B cell (primary cell): ENCODE measurements at regions not wholly inside any gene's neighbourhood (a gene's known extent, or its start where the extent isn't known, plus 50 kb on each side); places are given as distances from the start of the nearest gene placed in this dataset.

Experiments
- ATAC-seq: fragments of 200-7000 bp; cut with Tn5 transposase; one replicate; pipeline ENCODE4 v1.10.0; 2021; ENCODE audit warnings: low read depth, mild to moderate bottlenecking, moderate number of reproducible peaks, moderate library complexity
- CTCF ChIA-PET: fragments of 350-600 bp; sonication (Branson Sonifier 250); formaldehyde crosslinking; loops from one replicate; lab custom pipeline; 2021; ENCODE audit warnings: antibody characterized with exemption, inconsistent platforms; lab: Charles Lee
- POLR2A ChIA-PET: fragments of 350-600 bp; sonication (Branson Sonifier 250); formaldehyde crosslinking; loops from one replicate; lab custom pipeline; 2021; ENCODE audit warnings: antibody characterized with exemption; lab: Charles Lee
- DNase-seq: peaks from one replicate; pipeline ENCODE4 v3.0.0; 2013
- H2AFZ ChIP-seq: 2 replicates; pipeline ENCODE4 v1.6.1; 2012; ENCODE audit warnings: mild to moderate bottlenecking, low read depth, low read length; ENCODE audit not compliant: insufficient read depth, poor library complexity, severe bottlenecking
- H3K27ac ChIP-seq, 2 donors: 1 replicate in 1 of 2; 2 replicates in 1 of 2; pipeline ENCODE4 v1.5.1; 2012 to 2013; ENCODE audit warnings: low read length in 2 of 2, mild to moderate bottlenecking in 2 of 2, moderate library complexity in 1 of 2
- H3K27me3 ChIP-seq, 4 experiments: fragments of 200-600 bp in 1 of 4; sonication (generic) in 1 of 4; replicated peaks in 1 of 4; 1 replicate in 2 of 4; 2 replicates in 2 of 4; pipeline versions ENCODE4 v1.6.1 to v1.7.0; 2013 to 2016; ENCODE audit warnings: low read length in 3 of 4, mild to moderate bottlenecking in 2 of 4, mixed read lengths in 1 of 4, moderate library complexity in 1 of 4; ENCODE audit not compliant: insufficient read depth in 4 of 4, control insufficient read depth in 3 of 4; ENCODE audit errors: control extremely low read depth in 1 of 4
- H3K36me3 ChIP-seq, 2 experiments: replicated peaks in 1 of 2; 1 replicate in 1 of 2; 2 replicates in 1 of 2; pipeline versions ENCODE4 v1.6.1 to v1.7.1; 2013; ENCODE audit warnings: low read length in 1 of 2; ENCODE audit not compliant: insufficient read depth in 2 of 2, control insufficient read depth in 1 of 2; ENCODE audit errors: control extremely low read depth in 1 of 2, extremely low read depth in 1 of 2
- H3K4me1 ChIP-seq, 2 donors: fragments of 200-600 bp in 1 of 2; sonication (generic) in 1 of 2; 1 replicate in 1 of 2; 2 replicates in 1 of 2; pipeline versions ENCODE4 v1.5.1 to v1.6.1; 2013 to 2017; ENCODE audit warnings: low read length in 2 of 2; ENCODE audit not compliant: control insufficient read depth in 2 of 2, insufficient read depth in 2 of 2
- H3K4me2 ChIP-seq: replicated peaks from 2 replicates; pipeline ENCODE3; 2012; ENCODE audit warnings: mild to moderate bottlenecking, low read depth, low read length; ENCODE audit not compliant: poor library complexity, severe bottlenecking
- H3K4me3 ChIP-seq, 5 experiments: fragments of 200-600 bp in 1 of 5; sonication (generic) in 1 of 5; 1 replicate in 3 of 5; 2 replicates in 2 of 5; pipeline versions ENCODE4 v1.5.1 to v1.7.0; 2011 to 2016; ENCODE audit warnings: low read length in 4 of 5, mild to moderate bottlenecking in 4 of 5, low read depth in 2 of 5, control low read depth in 1 of 5, moderate library complexity in 1 of 5; ENCODE audit not compliant: insufficient read depth in 1 of 5; ENCODE audit errors: control extremely low read depth in 1 of 5, extremely low read depth in 1 of 5
- H3K79me2 ChIP-seq: fragments of 200-600 bp; sonication (generic); one replicate; pipeline ENCODE4 v1.6.0; 2016; ENCODE audit warnings: low read length; ENCODE audit not compliant: control insufficient read depth, insufficient read depth
- H3K9ac ChIP-seq: fragments of 200-600 bp; sonication (generic); 2 replicates; pipeline ENCODE4 v1.6.1; 2017; ENCODE audit warnings: mild to moderate bottlenecking, low read length, moderate library complexity
- H3K9me3 ChIP-seq, 3 donors: one replicate each; pipeline versions ENCODE4 v1.6.1 to v1.7.1; 2013; ENCODE audit warnings: low read length in 2 of 3; ENCODE audit not compliant: control insufficient read depth in 2 of 3, insufficient read depth in 1 of 3; ENCODE audit errors: control extremely low read depth in 1 of 3
- H4K20me1 ChIP-seq: 2 replicates; pipeline ENCODE4 v1.6.0; 2012; ENCODE audit warnings: mild to moderate bottlenecking, low read length; ENCODE audit not compliant: insufficient read depth, control insufficient read depth, poor library complexity, severe bottlenecking
- H3K27ac Mint-ChIP-seq: one replicate; pipeline ENCODE4 v1.8.0; 2021; ENCODE audit warnings: mixed read lengths
- H3K27me3 Mint-ChIP-seq: one replicate; pipeline ENCODE4 v1.8.0; 2021; ENCODE audit warnings: mixed read lengths
- H3K4me1 Mint-ChIP-seq: one replicate; pipeline ENCODE4 v1.8.0; 2021; ENCODE audit warnings: mixed read lengths
- H3K4me3 Mint-ChIP-seq: one replicate; pipeline ENCODE4 v1.8.0; 2021; ENCODE audit warnings: mixed read lengths
- H3K9me3 Mint-ChIP-seq: one replicate; pipeline ENCODE4 v1.8.0; 2022; ENCODE audit warnings: mixed read lengths; ENCODE audit not compliant: insufficient read depth
- EZH2 ChIP-seq: IDR thresholded peaks from 2 replicates; pipeline ENCODE4 v1.6.1; 2012; ENCODE audit warnings: borderline replicate concordance, low read depth, mild to moderate bottlenecking, moderate library complexity, low read length; ENCODE audit not compliant: insufficient read depth, poor library complexity, severe bottlenecking
- WGBS: methylation state at CpG from one replicate; pipeline ENCODE4 v1.1.5; 2013; ENCODE audit warnings: missing lambda C conversion rate; ENCODE audit not compliant: insufficient coverage; 5-methylcytosine and 5-hydroxymethylcytosine counted together
- intact Hi-C: fragments of 100-400 bp; cut with micrococcal nuclease; formaldehyde crosslinking; loops from one replicate; pipeline ENCODE4 v1.10.0; 2022
- TF ChIP-seq, protein P1 (sequence below): fragments of 200-600 bp; IDR thresholded peaks from one replicate; pipeline ENCODE4 v1.8.0; 2022; ENCODE audit warnings: antibody characterized with exemption, mild to moderate bottlenecking

DNA sequence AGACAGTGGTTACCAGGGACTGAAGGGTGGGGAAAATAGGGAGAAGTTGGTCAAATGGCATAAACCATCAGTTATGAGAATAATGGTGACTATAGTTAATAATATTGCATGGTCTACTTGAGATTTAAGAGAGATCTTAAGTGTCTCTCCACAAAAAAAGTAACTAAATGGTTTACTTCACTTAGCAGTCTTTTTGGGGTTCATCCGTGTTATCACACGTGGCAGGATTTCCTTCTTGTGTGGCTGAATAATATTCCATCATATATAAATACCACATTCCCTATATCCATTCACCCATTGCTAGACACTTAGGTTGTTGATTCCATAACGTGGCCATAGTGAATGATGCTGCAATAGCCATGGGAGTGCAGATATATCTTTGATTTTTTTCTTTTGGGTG is 967.0 kb downstream of the UQCRFS1 start:
- no CpG with 5 or more reads among the region's 3 CpGs for WGBS
- Histone ChIP-seq H3K27ac (no peak overlapping the region), H3K9me3 (peaks cover 0 to 3% (median 0%) of the 10 kb centered on the region in 3 donors), H3K36me3 (no peaks in the 10 kb centered on the region), H2AFZ (no peak overlapping the region), H3K79me2 (no peaks in the 10 kb centered on the region), H3K4me2 (no peak overlapping the region), H3K4me1 (no peaks in the 10 kb centered on the region), H3K9ac (no peak overlapping the region), H4K20me1 (no peaks in the 10 kb centered on the region), H3K27me3 (no peaks in the 10 kb centered on the region), H3K4me3 (no peak overlapping the region)
- DNase-seq (no peak), ATAC-seq (no peak)
- H3K4me3 Mint-ChIP-seq = no peak overlapping the region
- H3K27ac Mint-ChIP-seq = no peak overlapping the region
- no peaks in the 10 kb centered on the region for H3K4me1 Mint-ChIP-seq
- H3K27me3 Mint-ChIP-seq = no peaks in the 10 kb centered on the region
- H3K9me3 Mint-ChIP-seq = no peaks in the 10 kb centered on the region
- CTCF ChIA-PET = no interaction called here
- POLR2A ChIA-PET = no interaction called here
- TF ChIP-seq, protein P1, sequence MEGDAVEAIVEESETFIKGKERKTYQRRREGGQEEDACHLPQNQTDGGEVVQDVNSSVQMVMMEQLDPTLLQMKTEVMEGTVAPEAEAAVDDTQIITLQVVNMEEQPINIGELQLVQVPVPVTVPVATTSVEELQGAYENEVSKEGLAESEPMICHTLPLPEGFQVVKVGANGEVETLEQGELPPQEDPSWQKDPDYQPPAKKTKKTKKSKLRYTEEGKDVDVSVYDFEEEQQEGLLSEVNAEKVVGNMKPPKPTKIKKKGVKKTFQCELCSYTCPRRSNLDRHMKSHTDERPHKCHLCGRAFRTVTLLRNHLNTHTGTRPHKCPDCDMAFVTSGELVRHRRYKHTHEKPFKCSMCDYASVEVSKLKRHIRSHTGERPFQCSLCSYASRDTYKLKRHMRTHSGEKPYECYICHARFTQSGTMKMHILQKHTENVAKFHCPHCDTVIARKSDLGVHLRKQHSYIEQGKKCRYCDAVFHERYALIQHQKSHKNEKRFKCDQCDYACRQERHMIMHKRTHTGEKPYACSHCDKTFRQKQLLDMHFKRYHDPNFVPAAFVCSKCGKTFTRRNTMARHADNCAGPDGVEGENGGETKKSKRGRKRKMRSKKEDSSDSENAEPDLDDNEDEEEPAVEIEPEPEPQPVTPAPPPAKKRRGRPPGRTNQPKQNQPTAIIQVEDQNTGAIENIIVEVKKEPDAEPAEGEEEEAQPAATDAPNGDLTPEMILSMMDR = no peak
- no peak for TF ChIP-seq EZH2
- intact Hi-C loops = no loop called here

DNA sequence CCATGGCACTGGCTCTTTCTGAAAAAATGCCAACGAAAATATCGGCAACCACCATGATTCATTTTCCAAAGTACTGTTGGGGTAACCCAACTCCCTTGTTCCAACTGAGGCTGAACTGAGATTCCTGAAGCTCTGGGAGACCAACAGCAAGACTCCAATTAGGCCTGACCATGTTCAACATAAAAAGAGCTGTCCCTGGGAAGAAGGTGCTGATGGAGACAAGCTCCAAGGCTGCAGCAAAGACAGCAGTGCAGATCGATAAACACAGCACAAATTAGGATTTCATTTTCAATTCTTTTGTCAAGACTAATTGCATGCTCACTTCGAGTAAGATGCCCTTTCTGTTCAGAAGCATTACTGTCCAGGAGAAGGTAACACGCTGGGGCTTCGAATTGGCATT is 968.0 kb downstream of the UQCRFS1 start:
- Histone ChIP-seq H3K36me3 (no peaks in the 10 kb centered on the region), H3K4me1 (no peaks in the 10 kb centered on the region), H4K20me1 (no peaks in the 10 kb centered on the region), H2AFZ (no peak overlapping the region), H3K79me2 (no peaks in the 10 kb centered on the region), H3K4me2 (no peak overlapping the region), H3K9me3 (peaks cover 0 to 2% (median 0%) of the 10 kb centered on the region in 3 donors), H3K27ac (no peak overlapping the region), H3K9ac (no peak overlapping the region), H3K27me3 (no peaks in the 10 kb centered on the region), H3K4me3 (no peak overlapping the region)
- Mint-ChIP-seq H3K27ac (no peak overlapping the region), H3K4me1 (no peaks in the 10 kb centered on the region), H3K9me3 (no peaks in the 10 kb centered on the region), H3K27me3 (no peaks in the 10 kb centered on the region), H3K4me3 (no peak overlapping the region)
- ATAC-seq (no peak), DNase-seq (no peak)
- 83% methylated on average over 5 of the region's 6 CpGs for WGBS
- intact Hi-C loops = no loop called here
- no peak for TF ChIP-seq EZH2
- CTCF ChIA-PET = no interaction called here
- POLR2A ChIA-PET = no interaction called here
